GM23248 (cell line): ENCODE measurements at regions not wholly inside any gene's neighbourhood (a gene's known extent, or its start where the extent isn't known, plus 50 kb on each side); places are given as distances from the start of the nearest gene placed in this dataset.

Experiments used
- DNase-seq: peaks from one replicate; pipeline ENCODE4 v3.0.0-alpha.2; 2015
- H2AFZ ChIP-seq: fragments of 200-600 bp; sonication (generic); 2 replicates; pipeline ENCODE4 v1.6.1; 2016; ENCODE audit warnings: antibody characterized with exemption
- H3F3A ChIP-seq: fragments of 200-600 bp; sonication (generic); 2 replicates; pipeline ENCODE4 v1.6.1; 2016; ENCODE audit warnings: mild to moderate bottlenecking, antibody characterized with exemption, mixed run types; ENCODE audit not compliant: insufficient read depth
- H3K27ac ChIP-seq: fragments of 200-600 bp; sonication (generic); 2 replicates; pipeline ENCODE4 v1.5.1; 2016; ENCODE audit warnings: mild to moderate bottlenecking
- H3K27me3 ChIP-seq: fragments of 200-600 bp; sonication (generic); replicated peaks from 2 replicates; pipeline ENCODE4 v1.6.1; 2016; ENCODE audit warnings: mild to moderate bottlenecking; ENCODE audit not compliant: insufficient read depth
- H3K36me3 ChIP-seq: fragments of 200-600 bp; sonication (generic); 2 replicates; pipeline ENCODE4 v1.6.1; 2016; ENCODE audit warnings: low read depth, mild to moderate bottlenecking
- H3K4me1 ChIP-seq: fragments of 200-600 bp; sonication (generic); 2 replicates; pipeline ENCODE4 v1.6.1; 2016; ENCODE audit warnings: mild to moderate bottlenecking; ENCODE audit not compliant: insufficient read depth
- H3K4me2 ChIP-seq: fragments of 200-600 bp; sonication (generic); one replicate; pipeline ENCODE4 v1.6.1; 2016; ENCODE audit warnings: mild to moderate bottlenecking; ENCODE audit not compliant: unreplicated experiment
- H3K4me3 ChIP-seq: fragments of 200-600 bp; sonication (generic); 2 replicates; pipeline ENCODE4 v1.5.1; 2016; ENCODE audit warnings: mild to moderate bottlenecking
- H3K79me2 ChIP-seq: fragments of 200-600 bp; sonication (generic); 2 replicates; pipeline ENCODE4 v1.6.1; 2016; ENCODE audit warnings: mild to moderate bottlenecking; ENCODE audit not compliant: insufficient read depth
- H3K9ac ChIP-seq: fragments of 200-600 bp; sonication (generic); 2 replicates; pipeline ENCODE4 v1.6.1; 2016; ENCODE audit warnings: mild to moderate bottlenecking
- H3K9me2 ChIP-seq: fragments of 200-600 bp; sonication (generic); 2 replicates; pipeline ENCODE4 v1.6.1; 2016; ENCODE audit warnings: mixed run types, mild to moderate bottlenecking, moderate library complexity; ENCODE audit not compliant: insufficient read depth
- H3K9me3 ChIP-seq: fragments of 200-600 bp; sonication (generic); one replicate; pipeline ENCODE4 v1.6.1; 2017; ENCODE audit warnings: low read depth
- H4K20me1 ChIP-seq: fragments of 200-600 bp; sonication (generic); 2 replicates; pipeline ENCODE4 v1.6.0; 2016; ENCODE audit not compliant: insufficient read depth
- EZH2 ChIP-seq: fragments of 200-600 bp; sonication (generic); IDR thresholded peaks from 2 replicates; pipeline ENCODE4 v1.6.1; 2018; ENCODE audit warnings: antibody characterized with exemption, mild to moderate bottlenecking; ENCODE audit not compliant: insufficient read depth, poor library complexity, severe bottlenecking
- EZH2phosphoT487 ChIP-seq: fragments of 200-600 bp; sonication (generic); IDR thresholded peaks from 2 replicates; pipeline ENCODE4 v1.6.1; 2018; ENCODE audit warnings: antibody characterized with exemption, moderate library complexity, mild to moderate bottlenecking, low read depth; ENCODE audit not compliant: insufficient read depth
- WGBS, 2 experiments: methylation state at CpG; one replicate each; pipeline ENCODE4 v1.1.6; 2015 to 2017; ENCODE audit warnings: low lambda C conversion rate in 2 of 2, low coverage in 1 of 2; ENCODE audit errors: missing lambda C conversion rate in 2 of 2; 5-methylcytosine and 5-hydroxymethylcytosine counted together
- in situ Hi-C: fragments of 300-500 bp; cut with MboI; formaldehyde crosslinking; loops from 2 replicates; pipeline ENCODE4 v1.15.0; 2020

DNA sequence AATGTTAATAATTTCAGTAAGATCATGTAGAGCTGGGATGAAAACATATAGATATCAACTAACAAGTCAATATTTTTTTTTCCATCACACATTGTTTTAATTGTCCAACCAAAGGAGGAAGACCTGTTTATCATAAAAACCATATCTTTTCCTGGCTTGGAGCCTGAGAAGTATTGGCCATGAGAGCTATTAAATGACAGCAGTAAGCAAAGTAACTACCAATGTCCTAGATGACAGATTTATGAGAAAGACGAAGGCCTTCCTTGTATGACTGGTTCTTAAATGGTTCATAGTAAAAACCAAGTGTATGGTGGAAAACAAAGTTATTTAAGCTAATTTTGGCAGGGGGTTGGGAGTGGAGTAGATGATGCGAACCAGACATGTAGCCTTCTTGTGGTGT lies 1147.1 kb upstream of the TENM4 start:
- 9 to 14% methylated on average over 2 of the region's 2 CpGs for WGBS, 2 experiments
- Histone ChIP-seq H3K9me3 (no peaks in the 10 kb centered on the region), H2AFZ (no peak overlapping the region), H4K20me1 (no peaks in the 10 kb centered on the region), H3K4me2 (no peak overlapping the region), H3K4me1 (no peaks in the 10 kb centered on the region), H3K27me3 (no peaks in the 10 kb centered on the region), H3K36me3 (no peaks in the 10 kb centered on the region), H3K9ac (no peak overlapping the region), H3F3A (no peaks in the 10 kb centered on the region), H3K9me2 (no peaks in the 10 kb centered on the region), H3K4me3 (no peak overlapping the region), H3K27ac (no peak overlapping the region), H3K79me2 (no peaks in the 10 kb centered on the region)
- TF ChIP-seq EZH2 (no peak), EZH2phosphoT487 (no peak)
- in situ Hi-C loops, result no loop called here
- no peak for DNase-seq

DNA sequence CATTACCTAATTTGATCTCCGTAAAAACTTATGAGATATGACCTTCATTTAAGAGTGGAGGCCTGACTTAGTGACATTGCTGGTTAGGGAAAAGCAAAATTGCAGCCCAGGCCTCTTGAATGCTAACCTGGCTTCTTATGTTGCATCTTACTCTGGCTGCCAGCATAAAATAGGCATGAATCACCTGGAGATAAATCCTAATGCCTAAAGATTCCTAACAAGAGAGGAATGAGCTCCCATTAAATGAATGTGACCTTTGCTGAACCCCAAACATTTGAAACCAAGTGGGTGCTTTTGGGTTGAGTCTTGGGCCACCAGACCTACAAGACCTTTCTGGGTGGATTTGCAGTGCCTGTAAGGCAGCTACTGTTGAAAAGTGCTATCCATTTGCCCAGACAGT lies 1145.6 kb upstream of the TENM4 start:
- H3K4me3 ChIP-seq, result no peak overlapping the region
- WGBS, 2 experiments, result 23 to 33% methylated on average over 1 of the region's 1 CpG
- no peaks in the 10 kb centered on the region for H4K20me1 ChIP-seq
- H3K4me1 ChIP-seq, result no peaks in the 10 kb centered on the region
- H3F3A ChIP-seq, result no peaks in the 10 kb centered on the region
- no peak for DNase-seq
- no peak for TF ChIP-seq EZH2
- TF ChIP-seq EZH2phosphoT487, result no peak
- H3K27me3 ChIP-seq, result no peaks in the 10 kb centered on the region
- in situ Hi-C loops, result no loop called here
- no peaks in the 10 kb centered on the region for H3K9me2 ChIP-seq
- H3K9ac ChIP-seq, result no peak overlapping the region
- H3K36me3 ChIP-seq, result no peaks in the 10 kb centered on the region
- H3K79me2 ChIP-seq, result no peaks in the 10 kb centered on the region
- H3K4me2 ChIP-seq, result no peak overlapping the region
- H3K27ac ChIP-seq, result no peak overlapping the region
- H3K9me3 ChIP-seq, result no peaks in the 10 kb centered on the region
- no peak overlapping the region for H2AFZ ChIP-seq

- Histone ChIP-seq H3K9me3 (no peaks in the 10 kb centered on the region), H3K27me3 (no peaks in the 10 kb centered on the region), H3K9me2 (no peaks in the 10 kb centered on the region), H3K27ac (no peak overlapping the region), H2AFZ (no peak overlapping the region), H3F3A (no peaks in the 10 kb centered on the region), H3K4me2 (no peak overlapping the region), H3K36me3 (no peaks in the 10 kb centered on the region), H4K20me1 (no peaks in the 10 kb centered on the region), H3K4me3 (no peak overlapping the region), H3K9ac (no peak overlapping the region), H3K79me2 (no peaks in the 10 kb centered on the region), H3K4me1 (no peaks in the 10 kb centered on the region)
- no peak for DNase-seq
- in situ Hi-C loops, result no loop called here
- 16 to 20% methylated on average over 3 of the region's 3 CpGs for WGBS, 2 experiments
- TF ChIP-seq EZH2 (no peak), EZH2phosphoT487 (no peak)
These were observed 1143.8 kb upstream of the TENM4 start for GRCh38 chr11:80584661-80585060.

GRCh38 chr11:80569832-80570231 lies 1129.0 kb upstream of the TENM4 start:
- Histone ChIP-seq H3K27ac (no peak overlapping the region), H4K20me1 (no peaks in the 10 kb centered on the region), H3K4me3 (no peak overlapping the region), H2AFZ (no peak overlapping the region), H3K4me1 (no peaks in the 10 kb centered on the region), H3K79me2 (no peaks in the 10 kb centered on the region), H3K36me3 (no peaks in the 10 kb centered on the region), H3K4me2 (no peak overlapping the region), H3K9me2 (no peaks in the 10 kb centered on the region), H3K27me3 (no peaks in the 10 kb centered on the region), H3F3A (no peaks in the 10 kb centered on the region), H3K9me3 (no peaks in the 10 kb centered on the region), H3K9ac (no peak overlapping the region)
- TF ChIP-seq EZH2phosphoT487, result no peak
- TF ChIP-seq EZH2, result no peak
- DNase-seq, result no peak
- in situ Hi-C loops, result no loop called here
- WGBS, 2 experiments, result 9 to 15% methylated on average over 2 of the region's 2 CpGs

DNA sequence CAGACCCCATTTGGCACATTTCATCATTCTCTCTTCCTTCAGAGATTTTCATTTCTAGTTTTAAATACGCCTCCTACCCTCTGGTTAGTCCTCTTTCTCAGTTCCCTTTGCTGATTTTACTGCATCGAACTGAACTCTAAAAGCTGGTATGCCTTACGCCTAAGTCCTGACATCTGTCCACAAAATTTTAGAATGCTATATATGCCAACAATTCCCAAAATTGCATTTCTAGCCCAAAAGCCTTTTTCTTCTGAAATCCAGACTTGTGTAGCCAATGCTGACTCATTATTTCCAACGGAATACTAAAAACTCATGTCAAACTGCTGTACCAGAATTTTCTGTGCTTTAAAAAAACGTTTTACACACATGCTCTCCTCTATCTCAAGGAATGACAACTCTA lies 1124.4 kb upstream of the TENM4 start:
- no peaks in the 10 kb centered on the region for H3K36me3 ChIP-seq
- H3K9ac ChIP-seq, result no peak overlapping the region

More for the DNA sequence above, 1124.4 kb upstream of the TENM4 start:
- Histone ChIP-seq H2AFZ (no peak overlapping the region), H3K27ac (no peak overlapping the region), H3F3A (no peaks in the 10 kb centered on the region), H3K27me3 (no peaks in the 10 kb centered on the region), H4K20me1 (no peaks in the 10 kb centered on the region), H3K4me3 (no peak overlapping the region), H3K9me3 (no peaks in the 10 kb centered on the region), H3K9me2 (no peaks in the 10 kb centered on the region), H3K79me2 (no peaks in the 10 kb centered on the region), H3K4me1 (no peaks in the 10 kb centered on the region), H3K4me2 (no peak overlapping the region)
- WGBS, 2 experiments, result 5 to 9% methylated on average over 5 of the region's 5 CpGs
- TF ChIP-seq EZH2phosphoT487 (no peak), EZH2 (no peak)
- in situ Hi-C loops, result no loop called here
- no peak for DNase-seq
